Stimulated activated CD8-positive, alpha-beta memory T cell treated with anti-CD3 and anti-CD28 coated beads, Interleukin-12 subunit alpha, Interleukin-12 subunit beta, amount 100 ng/mL, for 4 hours (primary cell): ENCODE measurements at regions not wholly inside any gene's neighbourhood (a gene's known extent, or its start where the extent isn't known, plus 50 kb on each side); places are given as distances from the start of the nearest gene placed in this dataset.
"Not testable (repeated sequence)": the region's sequence is repeated elsewhere in the genome, so short reads cannot be mapped to it uniquely, and the experiment has no call there.

Source experiments
- DNase-seq: peaks from one replicate; pipeline ENCODE4 v3.0.0-alpha.2; 2020; ENCODE audit warnings: low read depth

DNA sequence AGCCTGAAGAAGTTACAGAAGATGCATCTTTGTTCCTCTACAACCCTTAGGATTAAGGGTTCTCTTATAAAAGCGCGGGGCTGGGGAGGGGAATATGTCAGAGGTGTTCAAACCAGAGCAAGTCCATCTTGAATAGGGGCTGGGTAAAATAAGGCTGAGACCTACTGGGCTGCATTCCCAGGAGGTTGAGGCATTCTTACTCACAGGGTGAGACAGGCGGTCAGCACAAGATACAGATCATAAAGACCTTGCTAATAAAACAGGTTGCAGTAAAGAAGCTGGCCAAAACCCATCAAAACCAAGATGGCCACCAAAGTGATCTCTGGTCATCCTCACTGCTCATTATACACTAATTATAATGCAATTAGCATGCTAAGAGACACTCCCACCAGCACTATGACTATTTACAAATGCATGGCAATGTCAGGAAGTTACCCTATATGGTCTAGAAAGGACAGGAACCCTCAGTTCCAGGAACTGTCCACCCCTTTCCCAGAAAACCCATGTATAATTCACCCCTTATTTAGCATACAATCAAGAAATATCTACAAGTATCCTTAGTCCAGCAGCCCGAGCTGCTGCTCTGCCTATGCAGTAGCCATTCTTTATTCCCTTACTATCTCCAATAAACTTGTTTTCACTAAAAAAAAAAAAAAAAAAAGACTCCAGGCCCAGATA, 108.1 kb upstream of the FOXN3 start:
- DNase-seq, result no peak

DNA sequence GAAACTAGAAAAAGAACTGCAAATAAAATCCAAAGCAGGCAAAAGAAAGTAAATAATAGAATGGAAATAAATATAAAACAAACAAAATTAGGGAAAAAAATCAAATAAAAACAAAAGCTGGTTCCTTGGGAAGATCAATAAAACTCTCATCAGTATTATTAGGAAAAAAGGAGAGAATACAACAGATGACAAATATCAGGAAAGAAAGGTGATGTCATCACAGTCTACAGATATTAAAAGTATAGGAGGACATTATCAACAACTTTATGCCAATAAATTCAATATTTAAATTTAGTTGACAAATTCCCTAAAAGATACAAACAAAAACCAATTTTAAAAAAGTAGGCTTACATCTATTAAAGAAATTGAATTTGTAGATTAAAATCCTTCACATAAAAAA, 107.4 kb upstream of the FOXN3 start:
- no peak for DNase-seq

DNA sequence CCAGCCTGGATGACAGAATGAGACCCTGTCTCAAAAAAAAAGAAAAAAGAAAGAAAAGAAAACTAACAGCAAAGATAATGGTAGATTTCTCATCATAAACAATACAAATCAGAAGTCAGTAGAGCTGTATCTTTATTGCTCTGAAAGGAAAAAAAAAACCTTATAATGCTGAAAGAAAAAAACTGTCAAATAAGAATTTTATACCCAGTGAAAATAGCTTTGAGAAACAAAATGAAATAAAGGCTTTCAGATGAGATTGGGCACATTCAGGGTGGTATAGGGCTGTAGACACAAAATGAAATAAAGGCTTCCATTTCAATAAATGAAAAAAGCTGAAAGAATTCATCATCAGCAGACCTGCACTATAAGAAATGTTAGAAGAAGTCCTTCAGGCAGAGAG, 105.0 kb upstream of the FOXN3 start:
- no peak for DNase-seq

DNA sequence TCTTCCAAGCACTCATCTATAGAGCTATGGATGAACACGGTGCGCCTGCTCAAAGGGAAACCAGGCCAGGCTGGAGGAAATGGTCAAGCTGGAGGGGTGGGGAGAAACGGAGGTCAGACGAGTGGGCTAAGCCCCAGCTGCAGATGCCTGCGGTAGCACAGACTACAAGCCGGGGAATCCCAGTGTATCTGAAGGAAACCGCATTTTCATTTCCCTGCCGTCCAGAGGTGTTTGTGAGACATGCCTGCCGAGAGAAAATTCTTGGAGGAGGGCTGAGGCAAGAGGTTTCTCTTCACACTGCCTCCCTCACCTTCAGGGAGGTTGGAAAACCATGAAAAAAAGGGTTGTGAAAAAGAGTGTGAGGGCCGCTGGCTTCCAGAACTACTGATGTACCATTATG, 102.0 kb upstream of the FOXN3 start:
- DNase-seq, result no peak

DNA sequence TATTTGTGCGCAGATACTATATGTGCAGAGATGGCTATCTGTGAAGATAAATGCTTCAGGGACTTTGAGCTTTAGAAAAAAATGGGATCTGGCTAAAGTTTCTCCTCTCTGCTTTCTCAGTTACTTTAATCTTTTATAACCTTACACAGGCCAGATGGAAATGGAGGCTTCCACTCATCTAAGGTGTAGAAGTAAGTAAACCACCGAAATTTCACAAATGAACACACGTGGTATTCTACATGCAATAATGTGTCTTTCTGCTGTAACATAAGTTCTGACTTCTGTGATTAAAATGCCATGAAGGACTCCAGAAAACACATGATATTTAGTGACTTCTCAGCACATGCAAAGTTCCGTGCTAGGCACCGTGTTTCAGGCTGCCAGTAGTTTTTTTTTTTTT, 99.1 kb upstream of the FOXN3 start:
- no peak for DNase-seq

DNA sequence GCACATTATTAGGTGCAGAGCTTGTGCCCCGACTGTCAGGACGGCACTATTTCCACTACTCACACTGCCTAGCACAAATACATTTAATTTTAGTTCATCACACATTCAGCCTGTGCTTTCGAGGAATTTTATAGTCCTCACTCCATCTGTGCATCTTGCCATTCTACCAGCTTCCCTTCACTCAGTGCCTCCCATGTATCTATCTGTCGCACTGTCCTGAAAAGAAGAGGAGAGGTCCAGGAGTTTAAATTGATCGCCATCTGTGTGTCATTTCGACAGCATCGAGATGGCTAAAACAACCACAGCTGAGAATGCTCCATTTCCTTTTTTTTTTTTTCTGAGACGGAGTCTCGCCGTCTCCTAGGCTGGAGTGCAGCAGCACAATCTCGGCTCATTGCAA, 97.6 kb upstream of the FOXN3 start:
- DNase-seq, result no peak

DNA sequence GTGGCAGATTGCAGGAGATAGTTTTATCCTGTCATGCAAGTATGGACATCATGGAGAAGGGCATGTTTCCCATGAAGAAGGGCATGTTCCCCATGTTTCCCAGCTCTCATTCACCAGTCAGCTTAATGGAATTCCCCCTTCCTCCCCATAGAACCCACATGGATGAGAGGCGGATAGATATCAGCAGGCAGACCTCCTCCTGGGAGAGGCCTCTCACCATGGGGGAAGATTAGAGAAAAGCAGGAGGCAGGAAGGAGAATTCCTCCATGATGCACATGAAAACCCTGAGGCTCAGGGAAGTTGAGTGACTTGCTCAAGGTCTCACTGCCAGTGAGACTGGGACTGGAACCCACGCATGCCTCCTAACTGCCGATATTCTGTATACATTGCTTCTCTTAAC, 92.9 kb upstream of the FOXN3 start:
- no peak for DNase-seq

DNA sequence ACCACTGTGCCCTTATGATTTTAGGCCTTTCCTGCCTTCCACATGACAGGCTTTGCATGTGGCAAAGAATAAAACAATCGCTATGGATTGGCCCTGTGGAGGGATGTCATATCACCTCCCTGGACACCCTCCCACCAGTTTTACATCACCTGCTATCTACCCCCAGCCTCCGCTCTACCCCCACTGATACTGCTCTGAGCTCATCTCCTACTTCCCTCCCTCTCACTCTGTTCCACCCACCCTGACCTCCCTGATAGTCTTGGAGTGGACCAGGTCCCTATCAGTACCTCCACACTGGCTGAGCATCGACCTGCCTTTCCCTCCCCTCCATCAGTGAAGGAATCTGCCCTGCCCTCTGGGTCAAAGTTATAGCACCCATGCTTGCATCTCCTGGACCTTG, 91.8 kb upstream of the FOXN3 start:
- DNase-seq, result no peak

DNA sequence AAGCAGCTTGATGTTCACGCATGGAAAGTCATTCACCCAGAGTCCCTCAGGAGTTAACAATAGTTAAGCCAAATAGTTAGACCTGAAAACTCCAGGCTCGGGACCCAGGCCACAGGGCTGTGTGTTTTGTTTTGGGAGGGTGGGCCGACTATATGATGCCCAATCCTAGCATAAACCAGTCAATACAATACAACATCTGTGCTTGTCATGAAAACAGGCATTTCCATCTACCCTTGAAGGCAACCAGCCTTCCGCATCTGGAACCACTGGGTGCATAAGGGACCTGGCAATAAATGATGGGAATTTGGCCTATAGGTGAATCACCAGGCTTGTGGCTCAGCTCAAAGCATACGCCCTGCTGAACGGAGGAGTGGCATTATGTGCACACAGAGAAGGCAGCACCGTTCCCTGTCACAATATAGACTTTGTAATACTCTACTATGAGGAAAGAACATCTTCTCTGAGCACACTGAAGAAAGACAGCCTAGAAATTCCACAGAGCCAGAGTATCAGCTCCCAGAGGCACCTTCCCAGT, 91.0 kb upstream of the FOXN3 start:
- no peak for DNase-seq

DNA sequence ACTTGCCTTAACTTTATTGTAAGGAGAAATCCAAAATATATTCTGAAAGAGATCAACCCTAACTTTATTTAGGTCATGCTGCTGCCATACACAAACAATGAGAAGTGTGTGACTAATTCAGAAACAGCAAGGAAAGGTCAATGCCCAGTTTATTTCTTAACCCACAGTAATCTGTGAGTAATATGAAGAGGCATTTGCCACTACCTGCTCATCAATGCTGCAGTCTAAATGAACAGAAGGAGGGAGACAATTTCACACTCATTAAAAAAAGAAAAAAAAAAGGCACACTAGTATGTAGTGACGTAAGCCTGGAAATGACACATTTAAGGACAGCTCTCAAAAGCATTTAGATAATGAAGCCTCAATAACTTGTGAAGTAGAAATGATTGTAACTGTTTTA, 90.5 kb upstream of the FOXN3 start:
- no peak for DNase-seq

DNA sequence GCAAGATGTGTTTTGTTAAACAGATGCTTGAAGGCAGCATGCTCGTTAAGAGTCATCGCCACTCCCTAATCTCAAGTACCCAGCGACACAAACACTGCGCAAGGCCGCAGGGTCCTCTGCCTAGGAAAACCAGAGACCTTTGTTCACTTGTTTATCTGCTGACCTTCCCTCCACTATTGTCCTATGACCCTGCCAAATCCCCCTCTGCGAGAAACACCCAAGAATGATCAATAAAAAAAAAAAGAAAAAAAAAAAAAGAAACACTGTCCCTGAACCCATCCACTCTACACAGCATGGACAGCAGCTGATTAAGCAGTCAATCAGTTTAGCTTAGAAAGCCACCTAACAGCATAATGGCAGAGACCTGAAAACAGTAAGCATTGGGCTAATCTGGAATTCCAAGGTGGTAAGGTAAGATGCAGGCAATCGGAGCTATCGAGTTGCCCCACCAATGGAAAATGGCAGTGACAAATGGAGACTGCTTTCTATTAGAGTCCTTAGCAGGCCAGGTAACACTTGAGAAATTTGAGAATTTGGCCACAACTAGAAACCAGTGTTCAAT, 89.9 kb upstream of the FOXN3 start:
- not testable (repeated sequence) for DNase-seq

DNA sequence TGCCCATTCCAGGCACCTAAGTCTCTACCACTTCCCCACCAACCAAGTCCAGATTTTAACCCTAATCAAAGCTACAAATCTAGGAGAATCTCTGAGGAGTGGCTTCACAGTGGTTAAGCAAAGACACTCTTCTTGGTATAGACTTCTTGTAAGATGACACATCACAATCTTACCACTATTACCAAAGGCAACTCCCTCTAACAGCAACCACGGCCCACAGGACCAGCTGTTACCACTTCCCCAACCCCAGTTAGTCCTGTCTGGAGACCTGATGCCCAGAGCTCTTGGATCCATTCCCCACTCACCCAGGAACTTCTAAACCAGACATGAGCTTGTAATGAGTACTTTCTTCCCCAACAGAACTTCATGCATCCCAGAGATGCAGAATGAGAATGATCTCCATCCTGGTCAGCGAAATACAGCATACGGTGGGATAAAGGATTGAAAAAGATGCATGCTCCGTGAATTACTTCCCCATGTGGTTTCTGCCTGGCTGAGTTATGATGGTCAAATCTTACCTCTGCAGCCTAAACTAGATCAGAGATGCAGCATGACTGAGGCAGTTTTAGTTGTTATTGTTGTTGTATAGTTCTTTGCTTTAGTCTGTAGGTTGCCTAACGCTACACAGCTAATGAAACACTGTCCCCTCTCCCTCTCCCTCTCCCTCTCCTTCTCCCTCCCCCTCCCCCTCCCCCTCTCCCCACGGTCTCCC, 87.7 kb upstream of the FOXN3 start:
- no peak for DNase-seq

DNA sequence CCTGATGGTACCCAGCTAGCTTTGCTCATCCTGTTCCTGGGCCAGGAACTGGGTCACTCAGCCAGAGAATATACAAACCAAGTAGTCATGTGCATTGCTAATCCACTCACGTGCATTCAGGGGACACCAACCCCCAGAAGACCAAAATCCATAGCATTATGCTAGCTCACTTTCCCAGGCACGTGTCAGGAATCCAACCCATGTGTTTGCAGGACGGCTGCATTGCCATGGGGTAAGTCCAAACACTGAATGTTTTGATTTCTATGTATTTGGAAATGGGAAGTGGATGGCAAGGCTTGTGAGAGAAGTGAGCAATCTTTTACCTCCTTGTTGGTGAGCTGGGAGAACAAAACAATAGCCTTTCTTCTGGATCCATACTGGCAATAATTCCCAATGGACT, 87.1 kb upstream of the FOXN3 start:
- DNase-seq, result no peak

DNA sequence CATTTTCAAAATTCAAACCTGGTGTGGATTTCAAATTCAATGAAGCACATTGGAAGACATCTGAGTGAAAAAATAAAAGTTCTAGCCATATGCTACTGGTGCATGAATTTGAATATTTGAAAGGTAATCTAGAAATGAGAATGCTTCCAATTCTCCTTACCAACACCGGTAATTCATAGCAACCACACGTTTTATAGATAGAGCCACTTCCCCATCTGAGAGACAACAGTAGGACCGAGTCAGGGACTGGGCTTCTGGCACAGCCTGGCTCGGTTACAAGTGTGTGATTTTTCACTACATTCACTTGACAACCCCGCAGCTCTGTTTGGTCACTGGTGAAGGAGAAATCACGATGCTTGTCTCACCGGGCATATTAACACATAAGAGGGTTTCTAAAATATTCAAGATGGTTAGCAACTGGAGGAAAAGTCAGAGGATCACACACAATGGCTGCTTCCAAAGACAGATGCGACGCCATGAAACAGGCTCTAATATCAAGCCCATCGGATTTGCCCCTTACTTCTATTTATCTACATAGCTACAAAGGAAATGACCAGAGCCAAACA, 86.5 kb upstream of the FOXN3 start:
- DNase-seq, result no peak

DNA sequence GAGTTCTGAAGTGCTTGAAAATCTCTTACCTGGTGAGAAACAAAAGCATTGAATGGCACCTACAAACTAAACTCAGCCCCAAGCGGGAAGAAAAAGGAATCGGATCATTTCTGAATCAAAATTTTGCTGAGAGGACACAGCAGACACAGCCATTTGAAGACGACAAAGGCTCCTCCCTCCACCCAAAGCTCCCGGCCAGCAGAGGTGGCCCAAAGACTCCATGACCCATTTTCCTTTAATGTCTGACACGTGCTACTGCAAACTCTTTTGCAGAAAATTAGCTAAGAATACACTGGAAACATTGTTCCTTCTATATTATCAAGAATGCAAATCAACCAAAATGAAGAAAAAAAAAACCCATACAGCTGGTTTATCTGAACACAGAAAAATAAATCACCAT, 85.9 kb upstream of the FOXN3 start:
- no peak for DNase-seq

DNA sequence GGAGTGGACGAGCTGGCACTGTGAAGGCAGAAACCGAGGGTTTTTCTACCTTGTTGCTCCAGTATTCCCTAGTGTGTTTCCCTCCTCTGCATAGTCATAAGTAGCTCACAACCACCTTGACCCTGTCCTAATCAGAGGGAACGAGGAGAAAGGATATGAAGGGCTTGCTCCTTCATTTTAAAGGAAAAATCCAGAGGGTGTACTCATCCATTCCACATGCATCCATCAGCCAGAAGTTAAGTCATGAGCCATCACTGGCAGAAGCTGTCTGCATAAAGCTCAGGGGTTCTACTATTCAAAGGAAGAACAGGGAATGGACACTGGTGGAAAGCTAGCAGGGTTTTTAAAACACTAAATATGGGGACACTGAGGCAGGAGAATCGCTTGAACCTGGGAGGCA, 84.3 kb upstream of the FOXN3 start:
- no peak for DNase-seq

DNA sequence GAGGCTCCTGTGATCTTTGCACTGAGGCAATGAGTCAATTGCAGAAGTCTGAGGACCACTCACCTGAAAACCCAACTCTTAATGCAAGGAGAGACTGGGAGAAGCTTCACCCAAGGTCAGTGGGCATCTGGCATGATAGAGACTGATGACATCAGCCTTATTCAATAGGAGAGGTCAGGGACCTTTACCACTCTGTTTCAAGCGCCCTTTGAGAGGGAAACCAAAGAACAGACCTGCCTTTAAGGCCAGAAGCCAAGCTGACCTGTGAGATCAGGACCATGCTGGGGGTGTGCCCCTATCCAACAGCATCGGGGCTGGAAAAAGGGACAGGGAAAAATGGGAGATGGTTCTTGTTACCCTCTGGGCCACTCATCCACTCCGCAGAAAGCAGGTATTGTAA, 83.3 kb upstream of the FOXN3 start:
- DNase-seq, result no peak

DNA sequence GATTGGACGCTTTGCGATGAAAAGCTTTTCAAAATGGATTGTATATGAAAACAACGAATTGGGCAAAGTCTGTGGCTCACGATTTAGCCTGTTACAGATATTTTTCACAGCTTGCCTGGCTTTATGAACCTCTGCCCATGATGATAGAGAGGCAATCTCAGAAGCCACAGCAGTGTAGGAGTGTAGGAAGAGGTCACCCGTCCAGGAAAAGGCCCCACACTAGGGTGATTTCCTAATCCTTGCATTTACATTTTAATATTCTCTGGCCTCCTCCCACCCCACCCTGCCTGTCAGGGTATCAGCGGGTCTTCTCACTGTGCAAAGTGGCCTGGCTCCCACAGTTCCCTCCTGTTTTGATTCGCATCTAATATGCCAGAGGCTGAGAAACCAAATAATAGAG, 81.8 kb upstream of the FOXN3 start:
- no peak for DNase-seq

DNA sequence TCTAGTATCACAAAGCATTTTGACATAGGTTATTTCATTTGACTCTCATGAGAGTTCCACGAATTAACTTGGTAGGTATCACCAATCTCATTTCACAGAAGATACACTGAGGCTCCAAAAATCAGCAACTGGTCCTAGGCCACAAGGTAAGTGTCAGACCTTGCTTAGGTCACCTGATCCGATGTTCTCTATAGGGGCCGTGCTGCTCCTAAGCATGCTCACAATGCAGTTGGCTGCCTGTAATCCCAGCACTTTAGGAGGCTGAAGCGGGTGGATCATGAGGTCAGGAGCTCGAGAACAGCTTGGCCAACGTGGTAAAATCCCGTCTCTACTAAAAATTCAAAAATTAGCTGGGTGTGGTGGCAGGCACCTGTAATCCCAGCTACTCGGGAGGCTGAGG, 78.7 kb upstream of the FOXN3 start:
- no peak for DNase-seq

DNA sequence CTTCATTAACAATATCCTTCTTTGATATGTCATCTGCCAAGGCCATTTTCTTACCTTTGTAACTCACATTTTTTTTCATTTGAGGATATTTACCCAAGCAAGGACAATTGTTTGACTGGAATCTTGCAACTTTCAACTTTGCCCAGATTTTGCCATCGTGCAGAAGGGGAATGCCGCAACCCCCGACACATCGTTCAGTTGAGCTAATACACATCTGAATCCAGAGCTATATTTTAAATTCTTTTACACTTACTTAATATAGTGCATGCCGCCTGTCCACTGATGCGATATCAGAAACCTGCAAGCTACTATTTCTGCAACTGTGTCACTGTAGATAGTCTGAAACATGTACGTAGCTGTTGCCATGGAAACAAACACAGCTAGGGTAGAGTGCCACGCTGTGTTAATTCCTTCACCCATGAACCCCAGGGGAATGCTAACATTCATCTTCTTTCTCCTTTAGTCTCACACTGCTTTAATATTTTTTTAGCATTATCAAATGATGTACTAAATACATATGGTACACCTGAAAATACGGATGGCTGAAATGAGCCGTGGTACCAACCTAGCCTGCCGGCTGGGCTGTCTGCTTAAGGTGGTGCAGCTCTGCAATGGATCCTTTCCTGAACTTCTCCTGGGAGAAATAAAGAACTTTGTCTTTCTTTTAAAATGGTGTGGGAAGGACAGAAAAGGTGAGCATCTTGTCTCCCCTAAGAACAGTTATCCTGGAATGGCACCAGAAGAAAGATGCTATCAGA, 77.0 kb upstream of the FOXN3 start:
- DNase-seq, result no peak

DNA sequence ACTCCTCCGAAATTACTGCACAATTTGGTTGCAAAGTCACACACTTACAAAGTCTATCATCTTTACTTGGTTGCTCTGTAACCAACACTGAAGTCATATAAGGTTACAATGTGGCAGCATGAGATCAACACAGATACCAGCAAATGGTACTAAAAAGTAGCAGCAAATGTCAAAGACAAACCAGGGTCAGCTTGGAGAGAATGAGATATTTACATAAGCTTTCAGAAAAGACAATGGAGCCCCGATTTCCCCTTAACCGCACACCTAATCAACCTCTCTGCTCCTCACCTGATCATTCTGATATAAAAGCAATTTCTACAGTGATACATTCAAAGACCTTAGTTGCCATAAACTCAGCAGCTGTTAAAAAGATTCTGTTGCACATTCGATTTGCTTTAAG, 76.4 kb upstream of the FOXN3 start:
- DNase-seq, result no peak

DNA sequence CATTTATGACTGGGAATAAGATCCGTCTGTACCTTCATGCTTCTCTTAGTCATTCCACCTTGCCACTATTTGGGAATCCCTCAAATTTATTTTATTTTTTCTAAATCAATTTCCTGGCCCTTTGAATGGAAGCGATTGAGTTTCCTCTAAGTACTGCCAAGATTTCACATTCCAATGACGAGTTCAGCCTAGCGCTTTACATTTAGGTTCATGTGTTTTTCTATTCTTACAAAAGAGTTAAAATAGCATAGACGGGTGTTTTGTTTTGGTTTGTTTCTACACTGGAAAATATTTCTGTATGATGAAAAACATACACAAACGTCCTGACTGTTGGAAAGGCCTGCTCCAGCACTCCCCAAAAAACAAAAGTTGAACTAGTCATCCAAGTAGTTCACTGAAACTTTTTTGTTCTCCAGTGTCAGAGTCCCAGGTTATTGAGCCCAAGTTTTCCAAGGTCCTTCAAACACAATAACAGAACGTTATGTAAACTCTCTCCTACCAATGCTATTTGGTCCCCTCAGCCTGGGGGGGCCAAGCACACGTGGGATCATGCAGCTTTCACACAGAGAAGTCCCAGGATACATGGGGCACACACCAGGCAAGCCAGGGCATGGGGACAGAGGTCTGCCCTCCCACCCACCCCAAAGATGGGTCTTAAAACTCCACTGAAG, 74.8 kb upstream of the FOXN3 start:
- DNase-seq, result no peak
